HepG2 (cell line): ENCODE measurements at regions not wholly inside any gene's neighbourhood (a gene's known extent, or its start where the extent isn't known, plus 50 kb on each side); places are given as distances from the start of the nearest gene placed in this dataset.

Experiments used
- ATAC-seq: fragments of 200-7000 bp; cut with Tn5 transposase; 3 replicates; pipeline ENCODE4 v1.9.1; 2020; ENCODE audit warnings: mild to moderate bottlenecking, moderate library complexity
- BruUV-seq: library from RNA; stranded (reverse); fragments of 400-500 nt; replicated peaks from 2 replicates; lab custom pipeline; 2021; lab: Mats Ljungman, UMichigan
- CTCF ChIA-PET: fragments of 300-600 bp; formaldehyde crosslinking; extraction: SDS; loops from one replicate; lab custom pipeline; 2021; ENCODE audit warnings: low total read pairs, inconsistent platforms, low intra/inter-chr PET ratio; lab: Yijun Ruan, JAX
- POLR2A ChIA-PET: fragments of 350-600 bp; sonication (Branson Sonifier 250); formaldehyde crosslinking; loops from one replicate; lab custom pipeline; 2020; ENCODE audit warnings: antibody characterized with exemption, inconsistent platforms; lab: Yijun Ruan, JAX
- DNase-seq: peaks from one replicate; pipeline ENCODE4 v3.0.0-alpha.2; 2015; ENCODE audit warnings: low spot score
- FAIRE-seq: peaks from 3 replicates; lab custom pipeline; 2011; peaks lifted over from hg19 to GRCh38; lab: Jason Lieb, UNC
- H2AFZ ChIP-seq: one replicate; pipeline ENCODE4 v1.6.1; 2011; ENCODE audit warnings: low read length, inconsistent platforms
- H3K27ac ChIP-seq: fragments of 300-600 bp; 3 replicates; pipeline ENCODE4 v1.8.0; 2011; ENCODE audit warnings: mixed run types, mild to moderate bottlenecking, mixed read lengths, low read length, inconsistent platforms; ENCODE audit not compliant: insufficient read depth; ENCODE audit errors: extremely low read length
- H3K27me3 ChIP-seq, 2 experiments: fragments of 200-600 bp in 1 of 2; 2 replicates in 1 of 2; 3 replicates in 1 of 2; pipeline versions ENCODE4 v1.6.0 to v1.8.0; 2011; ENCODE audit warnings: low read length in 2 of 2, mild to moderate bottlenecking in 2 of 2, moderate library complexity in 2 of 2, inconsistent platforms in 1 of 2; ENCODE audit not compliant: insufficient read depth in 2 of 2, control insufficient read depth in 1 of 2
- H3K36me3 ChIP-seq, 2 experiments: fragments of 200-600 bp in 1 of 2; replicated peaks in 1 of 2; 2 replicates in 1 of 2; 3 replicates in 1 of 2; pipeline versions ENCODE4 v1.5.1 to v1.8.0; 2011; ENCODE audit warnings: low read length in 2 of 2, inconsistent platforms in 1 of 2; ENCODE audit not compliant: insufficient read depth in 2 of 2, control insufficient read depth in 1 of 2
- H3K4me1 ChIP-seq: 2 replicates; pipeline ENCODE4 v1.5.1; 2012; ENCODE audit warnings: low read length, inconsistent platforms; ENCODE audit not compliant: insufficient read depth
- H3K4me2 ChIP-seq: 2 replicates; pipeline ENCODE4 v1.6.0; 2011; ENCODE audit warnings: low read depth, low read length, inconsistent platforms
- H3K4me3 ChIP-seq, 3 experiments: fragments of 200-600 bp in 1 of 3; sonication (generic), shearing (Covaris generic) in 1 of 3; replicated peaks in 1 of 3; 2 replicates each; pipeline ENCODE4 v1.5.1; 2011 to 2016; ENCODE audit warnings: low read length in 3 of 3, inconsistent platforms in 2 of 3, low read depth in 2 of 3, mild to moderate bottlenecking in 2 of 3, control low read depth in 1 of 3, mixed read lengths in 1 of 3; ENCODE audit not compliant: insufficient read depth in 1 of 3
- H3K79me2 ChIP-seq: one replicate; pipeline ENCODE4 v1.6.1; 2011; ENCODE audit warnings: low read length, inconsistent platforms; ENCODE audit not compliant: insufficient read depth
- H3K9ac ChIP-seq: 2 replicates; pipeline ENCODE4 v1.6.0; 2011; ENCODE audit warnings: mild to moderate bottlenecking, low read depth, low read length, inconsistent platforms; ENCODE audit not compliant: insufficient read depth
- H3K9me3 ChIP-seq: 2 replicates; pipeline ENCODE4 v1.5.1; 2012; ENCODE audit warnings: mild to moderate bottlenecking, low read length
- H4K20me1 ChIP-seq: 2 replicates; pipeline ENCODE4 v1.6.0; 2011; ENCODE audit warnings: inconsistent platforms, mild to moderate bottlenecking, low read length, moderate library complexity; ENCODE audit not compliant: insufficient read depth
- WGBS: methylation state at CpG from one replicate; pipeline ENCODE4 v1.1.6; 2017; ENCODE audit warnings: low lambda C conversion rate; 5-methylcytosine and 5-hydroxymethylcytosine counted together
- in situ Hi-C: cut with HindIII; loops from 2 replicates; pipeline ENCODE4 v1.10.0; 2017; ENCODE audit warnings: low pct_unique_long_range_greater_than_20kb; ENCODE audit not compliant: extremely low pct_ligation_motif_present
- intact Hi-C: fragments of 100-400 bp; cut with micrococcal nuclease; formaldehyde crosslinking; loops from one replicate; pipeline ENCODE4 v1.10.0; 2022; ENCODE audit not compliant: unreplicated experiment
- TF ChIP-seq, protein P1 (sequence below): sonication (generic); formaldehyde crosslinking; IDR thresholded peaks from 2 replicates; pipeline ENCODE4 v1.4.0; 2020; ENCODE audit warnings: low read depth, missing genetic modification reagents
- TF ChIP-seq, protein P2 (sequence below): sonication (generic); formaldehyde crosslinking; IDR thresholded peaks from 2 replicates; pipeline ENCODE4 v1.8.1; 2022; ENCODE audit warnings: low read depth, mild to moderate bottlenecking, missing genetic modification reagents

DNA sequence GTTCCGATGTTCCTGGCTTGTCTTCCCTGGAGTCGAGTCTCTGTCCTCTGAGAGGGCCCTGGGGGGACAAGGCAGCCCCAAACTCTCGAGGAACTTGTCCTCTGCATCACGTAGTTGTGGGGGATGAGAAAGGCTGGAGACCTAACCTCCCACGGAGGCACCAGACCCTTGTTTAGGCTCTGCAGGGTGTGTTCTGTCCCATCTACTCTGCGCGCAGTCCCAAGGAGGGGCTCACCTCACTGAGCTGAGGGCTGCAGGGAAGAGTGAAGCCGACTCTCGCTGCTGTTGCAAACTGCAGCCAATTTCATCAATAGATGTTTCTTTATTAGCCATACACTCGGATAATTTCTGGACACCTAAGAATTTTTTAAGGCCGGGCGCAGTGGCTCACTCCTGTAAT, 186.7 kb upstream of the ADARB2 start:
- ChIA-PET CTCF (no interaction called here), POLR2A (no interaction called here)
- ATAC-seq (no peak), FAIRE-seq (no peak), DNase-seq (no peak)
- Histone ChIP-seq H3K9me3 (no peaks in the 10 kb centered on the region), H3K4me2 (no peak overlapping the region), H3K9ac (no peak overlapping the region), H2AFZ (no peak overlapping the region), H4K20me1 (no peaks in the 10 kb centered on the region), H3K4me1 (no peaks in the 10 kb centered on the region), H3K27me3 (peaks cover 0 to 10% of the 10 kb centered on the region in 2 experiments; a peak in 2 of 5 replicates), H3K36me3 (no peaks in the 10 kb centered on the region), H3K27ac (no peak overlapping the region), H3K4me3 (no peak overlapping the region), H3K79me2 (no peaks in the 10 kb centered on the region)
- in situ Hi-C loops = no loop called here
- TF ChIP-seq, protein P1, sequence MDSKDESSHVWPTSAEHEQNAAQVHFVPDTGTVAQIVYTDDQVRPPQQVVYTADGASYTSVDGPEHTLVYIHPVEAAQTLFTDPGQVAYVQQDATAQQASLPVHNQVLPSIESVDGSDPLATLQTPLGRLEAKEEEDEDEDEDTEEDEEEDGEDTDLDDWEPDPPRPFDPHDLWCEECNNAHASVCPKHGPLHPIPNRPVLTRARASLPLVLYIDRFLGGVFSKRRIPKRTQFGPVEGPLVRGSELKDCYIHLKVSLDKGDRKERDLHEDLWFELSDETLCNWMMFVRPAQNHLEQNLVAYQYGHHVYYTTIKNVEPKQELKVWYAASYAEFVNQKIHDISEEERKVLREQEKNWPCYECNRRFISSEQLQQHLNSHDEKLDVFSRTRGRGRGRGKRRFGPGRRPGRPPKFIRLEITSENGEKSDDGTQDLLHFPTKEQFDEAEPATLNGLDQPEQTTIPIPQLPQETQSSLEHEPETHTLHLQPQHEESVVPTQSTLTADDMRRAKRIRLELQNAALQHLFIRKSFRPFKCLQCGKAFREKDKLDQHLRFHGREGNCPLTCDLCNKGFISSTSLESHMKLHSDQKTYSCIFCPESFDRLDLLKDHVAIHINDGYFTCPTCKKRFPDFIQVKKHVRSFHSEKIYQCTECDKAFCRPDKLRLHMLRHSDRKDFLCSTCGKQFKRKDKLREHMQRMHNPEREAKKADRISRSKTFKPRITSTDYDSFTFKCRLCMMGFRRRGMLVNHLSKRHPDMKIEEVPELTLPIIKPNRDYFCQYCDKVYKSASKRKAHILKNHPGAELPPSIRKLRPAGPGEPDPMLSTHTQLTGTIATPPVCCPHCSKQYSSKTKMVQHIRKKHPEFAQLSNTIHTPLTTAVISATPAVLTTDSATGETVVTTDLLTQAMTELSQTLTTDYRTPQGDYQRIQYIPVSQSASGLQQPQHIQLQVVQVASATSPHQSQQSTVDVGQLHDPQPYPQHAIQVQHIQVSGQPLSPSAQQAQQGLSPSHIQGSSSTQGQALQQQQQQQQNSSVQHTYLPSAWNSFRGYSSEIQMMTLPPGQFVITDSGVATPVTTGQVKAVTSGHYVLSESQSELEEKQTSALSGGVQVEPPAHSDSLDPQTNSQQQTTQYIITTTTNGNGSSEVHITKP (CRISPR knock-in tag) = no peak
- TF ChIP-seq, protein P2, sequence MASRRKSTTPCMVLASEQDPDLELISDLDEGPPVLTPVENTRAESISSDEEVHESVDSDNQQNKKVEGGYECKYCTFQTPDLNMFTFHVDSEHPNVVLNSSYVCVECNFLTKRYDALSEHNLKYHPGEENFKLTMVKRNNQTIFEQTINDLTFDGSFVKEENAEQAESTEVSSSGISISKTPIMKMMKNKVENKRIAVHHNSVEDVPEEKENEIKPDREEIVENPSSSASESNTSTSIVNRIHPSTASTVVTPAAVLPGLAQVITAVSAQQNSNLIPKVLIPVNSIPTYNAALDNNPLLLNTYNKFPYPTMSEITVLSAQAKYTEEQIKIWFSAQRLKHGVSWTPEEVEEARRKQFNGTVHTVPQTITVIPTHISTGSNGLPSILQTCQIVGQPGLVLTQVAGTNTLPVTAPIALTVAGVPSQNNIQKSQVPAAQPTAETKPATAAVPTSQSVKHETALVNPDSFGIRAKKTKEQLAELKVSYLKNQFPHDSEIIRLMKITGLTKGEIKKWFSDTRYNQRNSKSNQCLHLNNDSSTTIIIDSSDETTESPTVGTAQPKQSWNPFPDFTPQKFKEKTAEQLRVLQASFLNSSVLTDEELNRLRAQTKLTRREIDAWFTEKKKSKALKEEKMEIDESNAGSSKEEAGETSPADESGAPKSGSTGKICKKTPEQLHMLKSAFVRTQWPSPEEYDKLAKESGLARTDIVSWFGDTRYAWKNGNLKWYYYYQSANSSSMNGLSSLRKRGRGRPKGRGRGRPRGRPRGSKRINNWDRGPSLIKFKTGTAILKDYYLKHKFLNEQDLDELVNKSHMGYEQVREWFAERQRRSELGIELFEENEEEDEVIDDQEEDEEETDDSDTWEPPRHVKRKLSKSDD (CRISPR knock-in tag) = no peak
- WGBS = 14% methylated on average over 7 of the region's 12 CpGs
- no TSS peak for BruUV-seq
- intact Hi-C loops = no loop called here
